ENCODE measurements at regions not wholly inside any gene's neighbourhood (a gene's known extent, or its start where the extent isn't known, plus 50 kb on each side); places are given as distances from the start of the nearest gene placed in this dataset.

- no peak overlapping the region for H3K27ac ChIP-seq
- intact Hi-C loops (cut with DNase I), result no loop called here
Measured at GRCh38 chr11:26264266-26264665, 67.7 kb upstream of the ANO3 start.

GRCh38 chr11:26268980-26269660 is 62.8 kb upstream of the ANO3 start:
- ATAC-seq (no peak), DNase-seq (no peak)
- Histone ChIP-seq H3K4me1 (no peaks in the 10 kb centered on the region), H3K9me3 (no peaks in the 10 kb centered on the region), H3K4me3 (no peak overlapping the region), H3K27ac (no peak overlapping the region), H3K27me3 (ENCODE audit: insufficient read depth in 3 of 3, low read length in 2 of 3) (peaks cover 0 to 3% (median 0%) of the 10 kb centered on the region in 3 donors), H3K36me3 (ENCODE audit: insufficient read depth in 1 of 2, low read depth in 1 of 2) (no peaks in the 10 kb centered on the region)
- 70 to 71% (median 71%) methylated on average over 7 of the region's 7 CpGs for WGBS, 3 donors
- intact Hi-C loops (cut with DNase I), result no loop called here
- no peak for TF ChIP-seq CTCF (IDR thresholded peaks at IDR 0.05)

More at GRCh38 chr11:26264266-26264665, 67.7 kb upstream of the ANO3 start:
- ATAC-seq, result no peak
- Histone ChIP-seq H3K4me1 (no peaks in the 10 kb centered on the region), H3K36me3 (ENCODE audit: insufficient read depth in 1 of 2, low read depth in 1 of 2) (no peaks in the 10 kb centered on the region), H3K27me3 (ENCODE audit: insufficient read depth in 3 of 3, low read length in 2 of 3) (no peaks in the 10 kb centered on the region), H3K9me3 (no peaks in the 10 kb centered on the region), H3K4me3 (no peak overlapping the region)
- TF ChIP-seq CTCF (IDR thresholded peaks at IDR 0.05), result no peak
- DNase-seq, result no peak

GRCh38 chr11:26271666-26272065 is 60.3 kb upstream of the ANO3 start:
- no peaks in the 10 kb centered on the region for H3K4me1 ChIP-seq
- no peaks in the 10 kb centered on the region for H3K36me3 ChIP-seq (ENCODE audit: insufficient read depth in 1 of 2, low read depth in 1 of 2)
- DNase-seq (no peak), ATAC-seq (no peak)
- intact Hi-C loops (cut with DNase I), result loop anchor here in 1 of 2 donors (10.0 kb wide), 1 partner anchor 287 kb away; no protein-coding TSS in a partner anchor
- 82 to 87% (median 83%) methylated on average over 2 of the region's 2 CpGs for WGBS, 3 donors
- H3K9me3 ChIP-seq, result no peaks in the 10 kb centered on the region
- H3K4me3 ChIP-seq, result no peak overlapping the region
- no peak for TF ChIP-seq CTCF (IDR thresholded peaks at IDR 0.05)
- H3K27ac ChIP-seq, result no peak overlapping the region
- peaks cover 0 to 3% (median 0%) of the 10 kb centered on the region in 3 donors for H3K27me3 ChIP-seq (ENCODE audit: insufficient read depth in 3 of 3, low read length in 2 of 3)

- peak in 1 of 2 donors; percentile 14 for DNase-seq
- Histone ChIP-seq H3K27me3 (ENCODE audit: insufficient read depth in 3 of 3, low read length in 2 of 3) (peaks cover 0 to 6% (median 0%) of the 10 kb centered on the region in 3 donors), H3K27ac (no peak overlapping the region), H3K9me3 (no peaks in the 10 kb centered on the region), H3K36me3 (ENCODE audit: insufficient read depth in 1 of 2, low read depth in 1 of 2) (no peaks in the 10 kb centered on the region), H3K4me1 (no peaks in the 10 kb centered on the region), H3K4me3 (no peak overlapping the region)
- WGBS, 3 donors, result 3 to 5% (median 4%) methylated on average over 4 of the region's 4 CpGs
- peak; percentile 61 to 73 (median 70) for ATAC-seq
- intact Hi-C loops (cut with DNase I), result loop anchor here (2.0 to 10.0 kb wide), 2 partner anchors 292 to 296 kb away; no protein-coding TSS in a partner anchor
- TF ChIP-seq CTCF (IDR thresholded peaks at IDR 0.05), result peak; percentile 87
Measured at GRCh38 chr11:26276798-26277424, 55.0 kb upstream of the ANO3 start.
